Erythroblast (primary cell): ENCODE measurements at regions not wholly inside any gene's neighbourhood (a gene's known extent, or its start where the extent isn't known, plus 50 kb on each side); places are given as distances from the start of the nearest gene placed in this dataset.

Source experiments
- DNase-seq, 2 experiments: peaks; one replicate each; lab custom pipeline; 2025; lab: John Stamatoyannopoulos, UW
- GATA1 ChIP-seq: IDR thresholded peaks from 2 replicates; pipeline ENCODE4 v1.6.1; 2011; ENCODE audit warnings: low read depth, mild to moderate bottlenecking, control low read depth, low read length, moderate library complexity
- POLR2A ChIP-seq: IDR thresholded peaks from 2 replicates; pipeline ENCODE4 v1.6.1; 2011; ENCODE audit warnings: mild to moderate bottlenecking, low read length

DNA sequence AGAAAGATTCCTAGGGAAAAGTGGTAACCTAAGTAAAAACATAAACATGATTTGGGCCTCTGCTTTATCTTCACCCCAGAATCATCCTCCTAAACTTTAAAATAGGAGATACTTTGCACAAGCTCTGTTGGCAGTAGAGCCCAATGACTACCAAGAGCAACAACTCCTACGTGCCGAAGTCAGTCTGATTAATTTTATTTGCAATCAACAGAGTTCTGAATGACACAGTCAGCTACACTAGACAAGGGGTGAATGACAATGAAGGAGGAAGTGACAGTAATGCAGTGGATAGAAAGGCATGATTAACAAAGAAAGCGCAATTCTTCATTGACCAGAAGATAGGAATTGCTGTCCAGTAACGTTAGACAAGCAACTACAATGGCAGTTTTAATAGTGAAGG lies 957.9 kb upstream of the USP15 start:
- TF ChIP-seq GATA1 (no peak), POLR2A (no peak)

DNA sequence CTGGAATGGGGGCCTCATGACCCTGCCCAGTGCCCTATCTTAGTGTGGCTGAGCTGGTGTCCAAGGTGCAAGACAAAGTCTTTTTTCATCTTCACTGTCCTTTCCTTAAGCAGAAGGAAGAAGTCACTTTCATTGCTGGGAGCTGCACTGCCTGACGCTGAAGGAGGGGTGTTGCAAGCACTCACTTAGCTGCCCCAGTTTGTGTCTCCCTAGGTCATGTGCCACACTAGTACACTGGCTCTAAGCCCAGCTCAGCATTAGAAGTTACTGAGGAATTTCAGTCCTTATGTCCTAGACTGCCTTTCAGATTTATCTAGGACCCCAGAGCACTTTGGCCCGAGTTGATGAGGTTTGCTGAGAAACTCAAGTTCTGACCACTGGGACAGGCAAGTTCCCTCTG lies 952.0 kb upstream of the USP15 start:
- TF ChIP-seq GATA1 (no peak), POLR2A (no peak)

More for the DNA sequence above, 957.9 kb upstream of the USP15 start:
- DNase-seq: no peak

DNA sequence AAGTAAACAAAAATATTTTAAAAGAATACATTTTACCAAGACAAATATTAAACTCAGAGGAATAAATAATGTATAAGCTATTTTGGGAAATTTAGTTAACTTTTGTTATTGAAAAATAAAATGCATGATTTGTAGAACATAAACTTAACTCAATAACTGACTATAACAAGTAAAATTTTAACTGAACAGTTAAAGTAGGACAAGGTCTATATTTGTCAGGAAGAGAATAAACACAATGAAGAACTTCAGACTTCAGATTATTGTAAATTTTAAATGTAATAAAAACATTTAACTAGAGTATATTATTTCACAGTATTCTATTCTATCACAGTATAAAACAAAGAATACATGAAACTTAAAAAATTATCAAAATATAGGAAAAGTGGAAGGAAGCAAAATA lies 948.8 kb upstream of the USP15 start:
- DNase-seq: no peak
- no peak for TF ChIP-seq GATA1
- TF ChIP-seq POLR2A: no peak

More for the DNA sequence above, 952.0 kb upstream of the USP15 start:
- no peak for DNase-seq

DNA sequence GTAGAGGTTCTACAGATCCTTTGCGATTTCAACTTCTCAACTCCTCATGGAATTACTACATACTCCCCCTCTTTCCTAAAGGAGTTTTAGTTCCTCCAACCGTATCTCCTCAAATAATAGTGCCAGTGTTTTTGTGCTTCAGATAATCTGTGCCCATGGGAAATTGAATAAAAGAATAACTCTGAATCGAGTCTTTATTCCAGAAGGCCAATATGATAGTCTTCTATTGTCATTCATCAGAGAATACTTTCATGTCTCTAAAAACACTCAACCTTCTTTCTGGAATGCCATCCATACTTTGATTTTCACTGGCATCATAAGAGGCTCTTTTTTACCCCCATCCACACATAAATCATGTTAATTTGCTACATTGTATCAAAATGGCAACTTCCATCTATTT lies 911.3 kb upstream of the USP15 start:
- no peak for TF ChIP-seq GATA1
- no peak for TF ChIP-seq POLR2A
- no peak for DNase-seq

DNA sequence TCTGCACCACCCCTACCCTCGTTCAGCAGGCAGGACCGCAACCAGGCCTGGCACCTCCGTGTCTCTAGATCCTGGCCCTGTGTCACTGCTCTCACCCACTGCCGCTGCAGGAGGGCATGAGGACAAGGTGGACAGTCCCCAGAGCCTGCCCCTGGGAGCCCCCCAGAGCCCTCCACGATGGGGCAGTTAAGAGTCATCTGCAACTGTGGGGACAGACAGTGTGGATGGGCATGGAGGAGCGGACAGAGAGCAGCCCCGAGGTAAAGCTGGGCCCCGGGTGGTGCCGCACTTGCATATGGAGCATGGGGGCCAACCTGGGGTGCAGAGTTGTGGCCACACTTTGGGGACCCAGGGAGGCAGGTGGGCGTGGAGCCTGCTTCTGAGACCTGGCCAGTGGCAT lies 905.1 kb upstream of the USP15 start:
- no peak for DNase-seq

DNA sequence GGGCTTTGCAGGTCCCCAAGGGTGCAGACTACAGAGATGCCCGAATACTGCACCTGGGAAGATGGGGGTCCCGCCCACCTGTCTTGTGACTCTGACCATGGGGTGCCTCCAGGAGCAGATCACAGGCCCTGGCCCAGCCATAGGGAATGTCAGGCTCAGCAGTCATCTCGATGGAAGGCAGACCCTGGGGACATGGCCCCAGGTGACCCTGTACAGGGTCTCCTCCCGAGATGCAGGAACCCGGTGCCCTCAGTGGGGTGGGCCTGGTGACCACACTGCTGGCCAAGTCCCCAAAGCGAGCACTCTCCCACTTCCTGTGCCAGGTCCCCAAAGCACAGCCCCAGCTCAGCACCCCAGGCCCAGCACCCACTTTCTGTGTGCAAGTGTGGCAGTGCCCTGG lies 903.7 kb upstream of the USP15 start:
- DNase-seq: no peak
- TF ChIP-seq POLR2A (no peak), GATA1 (no peak)

More for the DNA sequence above, 905.1 kb upstream of the USP15 start:
- TF ChIP-seq POLR2A (no peak), GATA1 (no peak)

DNA sequence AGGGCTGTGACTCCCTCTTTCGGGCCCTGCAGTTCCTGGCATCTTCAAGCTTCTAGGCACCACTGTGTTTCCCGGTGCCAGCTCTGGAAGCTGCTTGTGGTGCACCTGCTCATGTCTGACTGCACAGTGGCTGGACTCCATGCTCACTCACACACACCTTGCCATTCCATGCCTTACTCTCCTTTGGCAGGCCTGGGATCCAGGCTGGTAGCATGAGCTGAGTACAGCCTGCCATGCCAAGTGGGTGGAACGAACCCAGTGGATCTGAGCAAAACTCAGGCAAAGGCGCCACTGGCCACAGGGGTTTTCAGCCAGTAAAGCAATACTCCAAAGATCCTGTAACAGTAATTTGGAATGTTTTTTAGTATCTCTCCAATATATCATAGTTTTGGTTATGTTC lies 902.7 kb upstream of the USP15 start:
- no peak for TF ChIP-seq POLR2A
- no peak for TF ChIP-seq GATA1

DNA sequence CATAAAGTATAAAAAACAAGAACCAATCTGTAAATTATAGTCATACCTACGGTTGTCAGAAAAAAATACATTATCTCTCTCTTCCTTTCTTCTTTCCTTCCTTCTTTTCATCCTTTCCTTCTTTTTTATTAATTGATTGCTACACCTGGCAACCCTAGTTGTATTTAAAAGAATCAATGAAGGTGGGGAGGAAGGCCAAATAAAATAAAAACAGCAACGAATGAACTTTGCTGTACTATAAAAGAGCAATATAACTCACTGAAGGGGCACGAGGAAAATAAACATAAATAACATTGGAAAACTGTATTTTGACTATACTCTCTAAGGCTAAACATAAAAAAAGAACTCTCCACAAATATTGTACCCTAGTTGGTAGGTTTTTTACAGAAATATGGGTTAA lies 898.2 kb upstream of the USP15 start:
- no peak for DNase-seq
- TF ChIP-seq POLR2A: no peak
- TF ChIP-seq GATA1: no peak

More for the DNA sequence above, 902.7 kb upstream of the USP15 start:
- no peak for DNase-seq

DNA sequence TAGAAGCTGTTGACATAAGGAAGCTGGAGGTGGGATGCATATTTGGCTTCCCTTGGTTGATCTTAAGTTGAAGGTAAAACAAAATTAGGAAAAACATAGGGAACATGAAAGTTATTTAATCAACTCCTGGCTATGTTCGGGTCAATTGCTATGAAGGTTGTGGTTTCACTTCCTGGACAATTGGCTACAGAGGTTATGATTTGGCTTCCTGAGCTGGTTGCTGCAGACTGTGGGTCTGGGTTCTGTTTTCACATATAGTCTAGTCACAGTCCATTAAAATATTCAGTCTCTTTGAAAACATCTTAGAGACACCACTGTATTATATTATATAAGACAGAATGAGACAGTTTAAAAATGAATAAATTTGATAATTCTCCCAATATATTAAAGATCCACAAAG lies 895.2 kb upstream of the USP15 start:
- TF ChIP-seq POLR2A (no peak), GATA1 (no peak)
- no peak for DNase-seq

DNA sequence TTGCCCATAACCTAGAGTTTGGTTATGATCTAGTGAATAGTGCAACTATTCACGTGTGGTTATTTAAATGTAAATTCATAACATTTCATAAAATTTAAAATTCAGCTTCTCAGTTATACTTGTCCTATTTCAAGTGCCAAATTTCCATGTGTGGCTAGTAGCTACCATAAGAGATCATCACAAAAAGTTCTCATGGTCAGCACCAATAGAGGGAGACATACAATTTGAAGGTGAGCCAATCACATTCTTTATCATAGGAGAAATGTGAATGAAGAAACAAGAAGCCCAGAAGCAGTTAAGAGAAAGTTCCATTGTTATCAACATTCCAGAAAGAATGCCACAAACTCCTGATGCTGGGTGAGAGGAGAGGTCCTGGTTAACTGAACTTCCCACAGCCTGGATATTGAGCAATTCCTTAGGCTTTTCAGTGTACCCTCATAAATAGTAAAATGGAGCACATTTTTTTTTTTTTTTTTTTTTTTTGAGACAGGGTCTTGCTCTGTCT lies 892.9 kb upstream of the USP15 start:
- TF ChIP-seq POLR2A (no peak), GATA1 (no peak)

DNA sequence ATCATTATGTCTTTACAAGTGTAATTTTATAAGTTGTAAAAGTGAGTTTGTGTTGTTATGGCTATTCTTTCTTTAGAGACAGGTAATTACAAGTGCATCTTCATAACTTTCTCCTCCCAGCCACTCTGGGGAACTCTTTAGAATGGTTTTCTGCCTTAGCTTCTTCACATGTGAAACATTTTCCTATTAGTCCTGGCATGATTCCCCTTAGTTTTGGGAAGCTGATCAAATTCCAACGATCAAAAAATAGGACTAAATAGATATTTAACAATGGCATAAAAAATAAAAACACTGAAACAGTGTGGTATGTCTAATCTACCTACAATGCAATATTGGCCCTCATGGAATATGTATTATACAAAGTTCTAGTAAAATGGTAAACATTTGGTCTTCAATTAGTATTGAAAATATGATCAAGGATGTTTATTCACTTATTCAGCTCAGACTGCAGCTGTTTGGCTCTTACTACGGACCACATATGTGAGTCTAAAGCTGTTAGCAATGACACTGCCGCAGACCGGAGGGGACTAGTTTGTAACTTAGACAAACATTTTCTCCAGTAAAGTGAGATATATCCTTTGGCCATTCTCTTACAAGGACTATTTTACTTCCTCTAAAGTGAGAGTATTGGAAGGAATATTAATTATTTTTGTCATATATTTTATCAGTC lies 890.8 kb upstream of the USP15 start:
- no peak for DNase-seq
- TF ChIP-seq GATA1 (no peak), POLR2A (no peak)

More for the DNA sequence above, 892.9 kb upstream of the USP15 start:
- DNase-seq: no peak

DNA sequence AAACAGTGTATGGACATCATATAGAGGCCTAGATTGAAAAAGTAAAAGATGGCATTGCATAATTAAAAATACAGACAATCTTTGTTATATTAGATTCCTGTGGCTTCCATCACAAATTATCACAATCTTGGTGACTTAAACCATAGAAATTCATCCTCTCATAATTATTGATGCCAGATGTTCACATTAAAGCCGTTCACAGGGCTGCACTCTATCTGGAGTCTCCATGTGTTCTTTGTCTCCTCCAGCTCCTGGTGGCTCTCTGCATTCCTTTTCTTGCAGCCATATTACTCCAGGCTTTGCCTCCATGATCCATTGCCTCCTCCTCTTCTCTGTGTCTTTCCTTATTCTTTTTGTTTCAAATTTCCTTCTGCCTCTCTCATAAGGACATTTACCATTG lies 875.7 kb upstream of the USP15 start:
- TF ChIP-seq POLR2A: no peak
- no peak for TF ChIP-seq GATA1
- no peak for DNase-seq

DNA sequence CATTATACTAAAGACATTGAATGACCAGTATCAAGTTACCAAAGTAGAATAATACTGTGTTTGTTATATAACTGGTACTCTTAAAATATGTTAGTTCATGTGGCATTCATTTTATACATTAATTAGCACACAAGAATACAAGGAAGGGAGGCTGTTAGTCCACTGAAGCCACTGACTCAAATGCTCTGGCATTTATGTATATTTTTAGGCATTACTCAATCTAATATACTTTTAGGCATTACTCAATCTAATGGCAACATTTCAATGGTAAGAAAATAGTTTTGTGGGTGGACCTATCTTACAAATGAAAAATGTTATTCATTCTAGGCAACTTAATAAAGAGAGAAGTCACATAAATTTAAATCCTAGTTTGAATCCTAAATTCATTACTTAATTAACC lies 874.4 kb upstream of the USP15 start:
- TF ChIP-seq POLR2A: no peak
- TF ChIP-seq GATA1: no peak
- no peak for DNase-seq

DNA sequence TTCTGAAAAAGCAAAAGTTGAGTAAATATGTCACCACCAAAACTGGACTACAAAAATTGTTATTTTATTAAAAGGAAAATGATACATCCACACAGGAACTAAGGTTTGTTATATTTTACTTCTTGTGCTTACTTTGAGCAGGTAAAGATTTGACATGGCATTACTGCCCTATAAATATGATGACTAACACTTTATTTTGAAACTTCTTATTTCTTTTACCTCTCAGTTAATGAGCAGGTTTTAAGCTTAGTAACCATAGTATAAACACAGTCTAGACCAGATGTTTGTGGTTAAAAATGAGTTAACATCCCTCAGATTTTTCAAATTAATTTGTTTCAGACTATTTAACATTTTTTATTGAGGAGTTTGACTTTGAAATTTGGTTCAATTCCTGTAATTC lies 862.5 kb upstream of the USP15 start:
- DNase-seq: no peak
- TF ChIP-seq POLR2A (no peak), GATA1 (no peak)

DNA sequence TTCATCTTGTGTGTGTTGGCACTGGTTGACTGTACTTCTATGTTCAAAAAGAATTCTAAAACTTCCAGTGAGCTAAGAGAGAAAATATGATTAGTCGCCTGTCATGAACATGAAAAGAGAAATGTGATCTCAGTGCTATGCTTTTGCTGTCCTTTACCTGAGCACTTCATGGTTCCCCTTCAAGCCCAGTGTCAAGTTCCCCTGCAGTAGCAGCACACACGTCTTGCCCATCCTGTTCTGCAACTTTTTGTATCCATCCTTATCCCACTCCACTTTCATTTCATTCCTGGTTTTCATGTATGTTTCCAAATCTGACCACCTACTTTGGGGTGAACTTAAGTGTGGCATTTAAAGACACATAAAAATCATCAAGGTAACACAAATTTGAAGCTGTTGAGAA lies 848.0 kb upstream of the USP15 start:
- DNase-seq: no peak
- TF ChIP-seq GATA1 (no peak), POLR2A (no peak)

DNA sequence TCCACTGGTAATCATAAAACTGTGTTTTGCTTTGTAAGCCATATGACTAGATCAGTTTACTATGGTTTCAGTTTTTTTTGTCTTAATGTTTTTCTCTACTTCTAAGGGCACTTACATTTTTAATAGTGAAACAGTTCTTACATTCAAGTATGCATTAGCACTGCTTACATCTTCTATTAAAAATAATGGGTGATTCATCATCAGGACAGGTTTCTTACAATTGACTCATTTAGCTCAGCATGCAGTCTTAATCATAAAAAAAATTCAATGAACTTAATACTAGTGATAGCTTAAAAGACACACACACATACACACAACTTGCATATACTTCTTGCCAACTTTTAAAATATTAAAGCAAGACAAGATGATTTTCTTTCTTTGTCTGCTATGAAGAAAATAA lies 845.7 kb upstream of the USP15 start:
- no peak for TF ChIP-seq POLR2A
- TF ChIP-seq GATA1: no peak
- DNase-seq: no peak
